PC-9 (cell line): ENCODE measurements at regions not wholly inside any gene's neighbourhood (a gene's known extent, or its start where the extent isn't known, plus 50 kb on each side); places are given as distances from the start of the nearest gene placed in this dataset.

ENCODE experiments used
- BruUV-seq: library from RNA; stranded (reverse); fragments of 400-500 nt; replicated peaks from 2 replicates; lab custom pipeline; 2021; lab: Mats Ljungman, UMichigan
- CTCF ChIA-PET: fragments of 300-600 bp; sonication (Branson Sonifier 250); formaldehyde crosslinking; loops from one replicate; lab custom pipeline; 2022; ENCODE audit warnings: antibody characterized with exemption; lab: Charles Lee
- POLR2A ChIA-PET: fragments of 300-600 bp; sonication (Branson Sonifier 250); formaldehyde crosslinking; loops from one replicate; lab custom pipeline; 2022; ENCODE audit warnings: antibody characterized with exemption; ENCODE audit not compliant: unreplicated experiment; lab: Charles Lee
- DNase-seq, 2 experiments: peaks; one replicate each; pipeline versions ENCODE4 v3.0.0 to v3.0.0-alpha.2; 2015 to 2022; ENCODE audit warnings: mixed read lengths in 1 of 2
- H2AFZ ChIP-seq: fragments of 200-600 bp; sonication (generic); 2 replicates; pipeline ENCODE4 v1.8.1; 2017; ENCODE audit warnings: antibody characterized with exemption
- H3F3A ChIP-seq: fragments of 200-600 bp; sonication (generic); 2 replicates; pipeline ENCODE4 v1.8.1; 2017; ENCODE audit warnings: antibody characterized with exemption, mild to moderate bottlenecking, low read depth; ENCODE audit not compliant: insufficient read depth
- H3K27ac ChIP-seq: fragments of 200-600 bp; sonication (generic); 2 replicates; pipeline ENCODE4 v1.6.1; 2016; ENCODE audit warnings: mixed run types
- H3K27me3 ChIP-seq: fragments of 200-600 bp; sonication (generic); 2 replicates; pipeline ENCODE4 v1.6.1; 2016; ENCODE audit warnings: low read depth, mixed run types; ENCODE audit not compliant: insufficient read depth
- H3K36me3 ChIP-seq: fragments of 200-600 bp; sonication (generic); 2 replicates; pipeline ENCODE4 v1.6.1; 2016; ENCODE audit warnings: low read depth, mixed run types
- H3K4me1 ChIP-seq: fragments of 200-600 bp; sonication (generic); replicated peaks from 2 replicates; pipeline ENCODE4 v1.6.1; 2016; ENCODE audit warnings: mixed run types; ENCODE audit not compliant: insufficient read depth
- H3K4me2 ChIP-seq: fragments of 200-600 bp; sonication (generic); 2 replicates; pipeline ENCODE4 v1.6.1; 2017; ENCODE audit warnings: mixed run types
- H3K4me3 ChIP-seq: fragments of 200-600 bp; sonication (generic); 2 replicates; pipeline ENCODE4 v1.6.1; 2016; ENCODE audit warnings: mixed run types
- H3K79me2 ChIP-seq: fragments of 200-600 bp; sonication (generic); 2 replicates; pipeline ENCODE4 v1.6.1; 2017; ENCODE audit warnings: low read depth, mixed run types
- H3K9me2 ChIP-seq: fragments of 200-600 bp; sonication (generic); 2 replicates; pipeline ENCODE4 v1.8.1; 2017; ENCODE audit warnings: mild to moderate bottlenecking; ENCODE audit not compliant: insufficient read depth
- H3K9me3 ChIP-seq: fragments of 200-600 bp; sonication (generic); 2 replicates; pipeline ENCODE4 v1.8.1; 2016; ENCODE audit warnings: low read depth; ENCODE audit not compliant: insufficient read depth
- H4K20me1 ChIP-seq: fragments of 200-600 bp; sonication (generic); 2 replicates; pipeline ENCODE4 v1.8.1; 2017; ENCODE audit not compliant: insufficient read depth
- CTCF ChIP-seq: fragments of 200-600 bp; sonication (generic); conservative IDR thresholded peaks from 2 replicates; pipeline ENCODE4 v1.6.1; 2017; ENCODE audit warnings: mixed run types, antibody characterized with exemption, mild to moderate bottlenecking, moderate library complexity
- EZH2 ChIP-seq: fragments of 200-600 bp; sonication (generic); IDR thresholded peaks from 2 replicates; pipeline ENCODE4 v1.8.0; 2017; ENCODE audit warnings: antibody characterized with exemption, low read depth
- intact Hi-C: fragments of 100-400 bp; cut with micrococcal nuclease; formaldehyde crosslinking; loops from one replicate; pipeline ENCODE4 v1.10.0; 2022; ENCODE audit not compliant: unreplicated experiment

GRCh38 chr5:153361735-153362409, 128.6 kb upstream of the GRIA1 start:
- CTCF ChIA-PET = no interaction called here
- Histone ChIP-seq H3K9me3 (no peaks in the 10 kb centered on the region), H3K9me2 (no peaks in the 10 kb centered on the region), H3K4me1 (no peaks in the 10 kb centered on the region), H3K36me3 (no peaks in the 10 kb centered on the region), H3K27me3 (no peaks in the 10 kb centered on the region), H3K27ac (no peak overlapping the region), H2AFZ (no peak overlapping the region), H3K4me3 (no peak overlapping the region), H3F3A (no peaks in the 10 kb centered on the region), H4K20me1 (no peaks in the 10 kb centered on the region), H3K79me2 (no peaks in the 10 kb centered on the region), H3K4me2 (no peak overlapping the region)
- POLR2A ChIA-PET = no interaction called here
- no peak for DNase-seq
- intact Hi-C loops = no loop called here
- BruUV-seq = no TSS peak
- TF ChIP-seq CTCF = no peak
- TF ChIP-seq EZH2 = no peak

DNA sequence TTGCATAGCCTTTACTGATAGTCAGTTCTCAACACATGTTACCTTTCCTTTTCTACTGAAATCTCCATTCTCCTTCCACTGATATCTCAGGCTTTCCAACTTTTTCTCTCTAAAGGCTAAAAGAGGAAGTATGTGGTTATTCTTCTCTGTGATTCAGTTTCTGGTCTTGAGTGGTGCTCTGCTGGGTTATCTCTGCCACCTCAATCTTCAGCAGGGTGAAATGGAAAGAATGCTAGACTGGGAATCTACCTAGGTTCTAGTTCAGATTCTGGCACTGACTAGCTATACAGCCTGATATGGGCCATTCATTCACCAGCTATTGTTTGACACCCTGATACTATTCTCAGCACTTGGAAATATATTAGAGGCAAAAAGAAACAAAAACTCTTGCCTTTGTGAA, 124.9 kb upstream of the GRIA1 start:
- Histone ChIP-seq H2AFZ (no peak overlapping the region), H4K20me1 (no peaks in the 10 kb centered on the region), H3F3A (no peaks in the 10 kb centered on the region), H3K9me2 (no peaks in the 10 kb centered on the region), H3K79me2 (no peaks in the 10 kb centered on the region), H3K27me3 (no peaks in the 10 kb centered on the region), H3K27ac (no peak overlapping the region), H3K36me3 (no peaks in the 10 kb centered on the region), H3K9me3 (no peaks in the 10 kb centered on the region), H3K4me2 (no peak overlapping the region), H3K4me1 (no peaks in the 10 kb centered on the region), H3K4me3 (no peak overlapping the region)
- no peak for DNase-seq
- TF ChIP-seq CTCF (no peak), EZH2 (no peak)
- ChIA-PET CTCF (no interaction called here), POLR2A (no interaction called here)
- no TSS peak for BruUV-seq
- intact Hi-C loops = no loop called here

DNA sequence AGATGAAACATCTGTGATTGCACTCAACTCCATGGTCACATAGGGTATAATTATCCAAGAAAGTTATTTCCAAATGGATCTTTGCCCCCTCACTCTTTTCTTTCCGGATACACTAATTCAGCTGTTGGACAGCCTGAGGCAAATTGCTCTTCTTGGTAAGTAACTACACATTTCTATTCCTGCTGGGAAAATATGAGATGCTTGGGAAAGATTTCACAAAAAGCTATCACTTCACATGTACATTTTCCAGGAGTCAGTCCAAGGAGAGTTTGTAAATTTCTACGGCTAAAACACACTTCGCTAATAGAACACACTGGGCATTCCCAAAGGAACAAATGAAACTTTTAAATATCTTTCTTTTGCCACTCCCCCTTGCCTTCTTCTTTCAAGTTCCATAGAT, 123.0 kb upstream of the GRIA1 start:
- H3K27me3 ChIP-seq = no peaks in the 10 kb centered on the region
- no peak overlapping the region for H2AFZ ChIP-seq
- H3K79me2 ChIP-seq = no peaks in the 10 kb centered on the region
- H3K27ac ChIP-seq = no peak overlapping the region
- H3K36me3 ChIP-seq = no peaks in the 10 kb centered on the region
- no peaks in the 10 kb centered on the region for H3K9me2 ChIP-seq
- no peaks in the 10 kb centered on the region for H3K9me3 ChIP-seq
- intact Hi-C loops = no loop called here
- POLR2A ChIA-PET = no interaction called here
- TF ChIP-seq CTCF (no peak), EZH2 (no peak)
- CTCF ChIA-PET = no interaction called here
- DNase-seq = no peak
- no peaks in the 10 kb centered on the region for H3F3A ChIP-seq
- no peak overlapping the region for H3K4me3 ChIP-seq
- H3K4me2 ChIP-seq = no peak overlapping the region
- no peaks in the 10 kb centered on the region for H3K4me1 ChIP-seq
- no TSS peak for BruUV-seq
- H4K20me1 ChIP-seq = no peaks in the 10 kb centered on the region
